Transverse colon (tissue), 4 donors: ENCODE measurements at regions not wholly inside any gene's neighbourhood (a gene's known extent, or its start where the extent isn't known, plus 50 kb on each side); places are given as distances from the start of the nearest gene placed in this dataset.

Experiments used
- DNase-seq: peaks from one replicate; pipeline ENCODE4 v3.0.0-alpha.2; 2019
- H3K27ac ChIP-seq, 4 donors: fragments of 200-600 bp; sonication (generic); 2 replicates each; pipeline ENCODE4 v1.5.1; 2016 to 2018; ENCODE audit warnings: inconsistent platforms in 4 of 4
- H3K27me3 ChIP-seq: fragments of 200-600 bp; sonication (generic); 2 replicates; pipeline ENCODE4 v1.5.1; 2017; ENCODE audit warnings: inconsistent platforms
- H3K36me3 ChIP-seq, 4 donors: fragments of 200-600 bp; sonication (generic); 2 replicates each; pipeline ENCODE4 v1.5.1; 2017 to 2019; ENCODE audit warnings: inconsistent platforms in 4 of 4
- H3K4me1 ChIP-seq, 4 donors: fragments of 200-600 bp; sonication (generic); 2 replicates each; pipeline ENCODE4 v1.5.1; 2017 to 2020; ENCODE audit warnings: inconsistent platforms in 4 of 4
- H3K4me3 ChIP-seq, 4 donors: fragments of 200-600 bp; sonication (generic); 1 replicate in 1 of 4; 2 replicates in 3 of 4; pipeline versions ENCODE4 v1.5.1 to v1.6.1; 2017 to 2019; ENCODE audit warnings: inconsistent platforms in 4 of 4
- H3K9me3 ChIP-seq, 2 donors: fragments of 200-600 bp; sonication (generic); 2 replicates each; pipeline ENCODE4 v1.5.1; 2017 to 2019; ENCODE audit warnings: inconsistent platforms in 2 of 2
- EP300 ChIP-seq: sonication (generic); formaldehyde crosslinking; IDR thresholded peaks from one replicate; pipeline ENCODE4 v1.6.1; 2017; ENCODE audit warnings: antibody characterized with exemption, low read depth
- POLR2A ChIP-seq: fragments of 450-650 bp; IDR thresholded peaks from one replicate; pipeline ENCODE4 v1.6.1; 2016; ENCODE audit warnings: antibody characterized with exemption, mild to moderate bottlenecking, moderate library complexity
- POLR2AphosphoS5 ChIP-seq, 3 donors: sonication (generic); formaldehyde crosslinking; IDR thresholded peaks; one replicate each; pipeline ENCODE4 v1.6.1; 2016; ENCODE audit warnings: antibody characterized with exemption in 3 of 3
- whole genome bisulfite sequencing, 2 donors: methylation state at CpG; one replicate each; pipeline ENCODE4 v1.1.5; 2018; ENCODE audit warnings: low coverage in 1 of 2; 5-methylcytosine and 5-hydroxymethylcytosine counted together
- in situ Hi-C, 4 donors: fragments of 200-750 bp; cut with MboI; loops; one replicate each; pipeline versions ENCODE4 v1.15.0 to v1.15.1; 2017; ENCODE audit warnings: low sequenced_read_pairs in 3 of 4, low pct_ligation_motif_present in 1 of 4, low pct_unique_long_range_greater_than_20kb in 1 of 4
- intact Hi-C: fragments of 100-400 bp; cut with DNase I; formaldehyde crosslinking; loops from one replicate; pipeline ENCODE4 v1.15.1; 2023; ENCODE audit warnings: low total_unique reads
- TF ChIP-seq, protein P1 (sequence below), 5 experiments: fragments of 200-600 bp in 3 of 5; fragments of 450-650 bp in 2 of 5; sonication (generic) in 3 of 5; IDR thresholded peaks; 1 replicate in 2 of 5; 2 replicates in 3 of 5; pipeline ENCODE4 v1.5.1; 2016 to 2017; ENCODE audit warnings: antibody characterized with exemption in 5 of 5, inconsistent platforms in 3 of 5, mild to moderate bottlenecking in 2 of 5, moderate library complexity in 1 of 5

DNA sequence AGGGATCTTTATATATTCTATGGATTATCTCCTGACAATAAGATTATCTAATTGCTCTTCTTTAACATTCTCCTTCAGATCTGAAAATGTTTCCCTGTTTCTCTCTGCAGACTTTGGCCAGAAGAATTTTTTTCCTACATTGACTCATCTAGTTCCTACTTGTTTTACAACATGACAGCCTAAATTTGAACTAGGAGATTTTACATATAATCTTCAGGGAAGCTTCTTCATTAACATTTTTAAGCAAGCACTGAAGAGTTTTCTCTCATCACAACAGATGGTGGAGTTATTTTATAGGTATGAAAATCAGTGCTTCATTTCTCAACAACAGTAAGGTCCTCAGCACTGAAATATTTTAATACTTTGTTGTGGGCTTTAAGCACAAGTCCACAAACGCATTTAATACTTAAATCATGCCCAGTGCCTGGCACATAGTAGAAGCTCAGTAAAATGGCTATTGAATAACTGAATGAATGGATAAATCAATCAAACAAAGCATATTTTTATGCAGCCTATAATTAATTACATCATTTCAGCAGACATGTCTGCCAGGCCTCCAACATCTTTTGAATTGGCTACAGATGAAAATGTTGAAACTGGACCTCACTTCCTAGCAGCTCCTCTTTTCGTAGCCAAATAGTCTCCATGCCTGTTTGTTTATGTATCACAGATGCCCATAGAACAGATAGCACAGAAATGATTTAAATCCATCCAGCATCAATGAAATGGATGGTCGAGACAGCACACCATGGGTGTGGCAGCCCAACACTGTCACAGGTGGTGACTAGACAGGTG is 117.3 kb upstream of the POU2AF2 start:
- no peaks in the 10 kb centered on the region for H3K4me1 ChIP-seq
- H3K9me3 ChIP-seq, result no peaks in the 10 kb centered on the region
- in situ Hi-C loops (no loop called here), intact Hi-C loops (no loop called here)
- DNase-seq, result no peak
- no peak overlapping the region for H3K27ac ChIP-seq
- no peak for TF ChIP-seq POLR2AphosphoS5 (IDR thresholded peaks at IDR 0.05)
- no peak for TF ChIP-seq EP300
- no peak for TF ChIP-seq POLR2A
- TF ChIP-seq, protein P1, sequence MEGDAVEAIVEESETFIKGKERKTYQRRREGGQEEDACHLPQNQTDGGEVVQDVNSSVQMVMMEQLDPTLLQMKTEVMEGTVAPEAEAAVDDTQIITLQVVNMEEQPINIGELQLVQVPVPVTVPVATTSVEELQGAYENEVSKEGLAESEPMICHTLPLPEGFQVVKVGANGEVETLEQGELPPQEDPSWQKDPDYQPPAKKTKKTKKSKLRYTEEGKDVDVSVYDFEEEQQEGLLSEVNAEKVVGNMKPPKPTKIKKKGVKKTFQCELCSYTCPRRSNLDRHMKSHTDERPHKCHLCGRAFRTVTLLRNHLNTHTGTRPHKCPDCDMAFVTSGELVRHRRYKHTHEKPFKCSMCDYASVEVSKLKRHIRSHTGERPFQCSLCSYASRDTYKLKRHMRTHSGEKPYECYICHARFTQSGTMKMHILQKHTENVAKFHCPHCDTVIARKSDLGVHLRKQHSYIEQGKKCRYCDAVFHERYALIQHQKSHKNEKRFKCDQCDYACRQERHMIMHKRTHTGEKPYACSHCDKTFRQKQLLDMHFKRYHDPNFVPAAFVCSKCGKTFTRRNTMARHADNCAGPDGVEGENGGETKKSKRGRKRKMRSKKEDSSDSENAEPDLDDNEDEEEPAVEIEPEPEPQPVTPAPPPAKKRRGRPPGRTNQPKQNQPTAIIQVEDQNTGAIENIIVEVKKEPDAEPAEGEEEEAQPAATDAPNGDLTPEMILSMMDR (IDR thresholded peaks at IDR 0.05), result no peak
- 52 to 71% methylated on average over 1 to 3 of the region's 3 CpGs for WGBS, 2 donors
- H3K36me3 ChIP-seq, result no peaks in the 10 kb centered on the region
- no peaks in the 10 kb centered on the region for H3K27me3 ChIP-seq
- no peak overlapping the region for H3K4me3 ChIP-seq

DNA sequence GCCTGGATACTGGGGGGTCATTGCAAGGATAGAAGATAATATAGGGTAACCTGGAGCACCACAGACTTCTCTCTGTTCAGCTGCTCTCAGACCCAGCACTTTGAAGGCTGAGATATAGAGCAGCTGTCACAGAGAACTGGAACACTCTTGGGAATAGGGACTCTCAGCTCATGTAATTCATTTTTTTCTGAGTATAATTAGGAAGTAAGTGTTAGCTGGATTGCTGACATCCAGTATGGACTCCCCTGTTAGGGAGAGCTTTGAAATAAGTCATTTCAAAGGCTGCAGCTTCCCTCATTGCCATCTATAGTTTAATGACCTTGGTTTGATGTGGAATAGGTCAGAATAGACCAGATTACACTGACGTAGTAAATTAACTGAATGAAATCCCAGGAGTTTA is 120.8 kb upstream of the POU2AF2 start:
- Histone ChIP-seq H3K4me3 (no peak overlapping the region), H3K27ac (no peak overlapping the region), H3K4me1 (no peaks in the 10 kb centered on the region), H3K27me3 (no peaks in the 10 kb centered on the region), H3K9me3 (no peaks in the 10 kb centered on the region), H3K36me3 (no peaks in the 10 kb centered on the region)
- no peak for TF ChIP-seq EP300
- TF ChIP-seq POLR2AphosphoS5 (IDR thresholded peaks at IDR 0.05), result no peak
- TF ChIP-seq, protein P1 (IDR thresholded peaks at IDR 0.05), result no peak
- TF ChIP-seq POLR2A, result no peak
- intact Hi-C loops (no loop called here), in situ Hi-C loops (no loop called here)
- no peak for DNase-seq
- WGBS, 2 donors, result 75 to 89% methylated on average over 1 of the region's 1 CpG

DNA sequence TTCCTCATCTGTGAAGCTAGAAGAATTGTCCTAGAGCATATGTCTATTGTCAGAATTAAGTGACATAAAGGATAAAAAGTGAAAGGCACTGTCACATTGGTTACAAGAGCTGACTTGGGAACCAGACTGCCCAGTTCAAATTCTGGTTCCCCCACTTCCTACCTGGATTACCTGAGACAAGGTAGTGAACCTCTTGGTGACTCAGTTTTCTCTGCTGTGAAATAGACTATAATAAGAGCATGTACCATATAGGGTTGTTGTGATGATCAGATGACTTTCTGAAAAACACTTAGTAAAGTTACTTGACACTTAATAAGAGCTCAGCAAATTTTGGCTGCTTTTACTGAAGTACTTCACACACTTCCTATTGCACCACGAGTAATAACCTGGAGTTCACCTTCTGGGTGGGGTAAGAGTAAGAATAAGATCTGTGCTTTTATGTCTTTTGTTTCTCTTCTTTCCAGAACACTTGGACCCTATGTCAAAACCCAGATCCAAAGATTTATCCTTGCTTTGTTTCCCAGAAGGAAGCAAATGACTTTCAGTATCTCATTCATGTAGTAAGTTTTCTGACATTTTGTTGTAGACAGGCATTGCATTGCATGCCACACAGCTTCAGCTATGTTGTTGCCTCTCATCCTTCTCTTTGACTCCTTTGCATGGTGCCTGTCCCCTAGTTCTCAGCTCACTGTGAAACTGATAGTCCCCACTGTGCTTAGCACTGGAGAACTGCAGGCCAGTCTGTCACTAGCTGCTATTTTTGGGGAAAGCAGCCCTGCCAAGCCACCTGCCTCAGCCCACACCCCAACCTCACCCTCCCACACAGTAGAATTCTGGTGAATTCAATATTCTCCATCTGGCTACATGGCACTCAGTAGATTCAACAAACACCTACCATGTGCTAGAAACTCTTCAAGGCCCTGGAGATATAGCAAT is 121.8 kb upstream of the POU2AF2 start:
- intact Hi-C loops (no loop called here), in situ Hi-C loops (no loop called here)
- no peak for DNase-seq
- TF ChIP-seq POLR2A (no peak), POLR2AphosphoS5 (IDR thresholded peaks at IDR 0.05) (no peak), EP300 (no peak)
- TF ChIP-seq, protein P1 (IDR thresholded peaks at IDR 0.05), result no peak
- Histone ChIP-seq H3K36me3 (no peaks in the 10 kb centered on the region), H3K27me3 (no peaks in the 10 kb centered on the region), H3K4me3 (no peak overlapping the region), H3K9me3 (no peaks in the 10 kb centered on the region), H3K4me1 (no peaks in the 10 kb centered on the region), H3K27ac (no peak overlapping the region)
- whole genome bisulfite sequencing, 2 donors, result 50 to 53% methylated on average over 1 of the region's 1 CpG

DNA sequence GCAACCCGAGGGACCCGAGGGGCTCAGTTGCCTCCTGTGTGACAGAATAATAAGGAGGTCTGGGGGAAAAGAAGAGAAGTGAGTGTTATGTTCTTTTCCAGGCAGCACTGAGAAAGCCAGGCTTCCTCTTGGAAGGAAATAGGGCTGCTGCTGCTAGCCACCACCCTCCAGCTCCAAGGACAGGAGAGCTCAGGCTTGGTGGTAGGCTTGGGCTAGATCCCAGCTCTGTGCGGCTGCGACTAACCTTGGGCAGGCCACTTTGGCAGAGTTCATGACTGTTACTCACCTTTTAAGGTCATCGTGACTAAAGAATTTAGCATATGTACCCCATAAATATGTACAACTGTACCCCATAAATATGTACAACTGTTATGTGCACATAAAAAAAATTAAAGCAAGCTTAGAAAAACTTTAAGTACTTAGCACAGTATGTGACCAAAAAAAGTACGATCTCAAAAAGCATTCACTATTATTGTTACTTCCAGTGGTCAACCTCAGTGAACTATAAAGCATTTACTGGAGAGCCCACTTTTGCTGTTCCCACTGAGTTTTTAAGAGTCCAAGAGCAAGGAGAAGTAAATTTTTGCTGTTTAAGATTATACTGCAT is 124.7 kb upstream of the POU2AF2 start:
- in situ Hi-C loops, result no loop called here
- H3K36me3 ChIP-seq, result no peaks in the 10 kb centered on the region
- no peak for DNase-seq
- 85 to 93% methylated on average over 3 to 6 of the region's 6 CpGs for WGBS, 2 donors
- H3K4me3 ChIP-seq, result no peak overlapping the region
- no peaks in the 10 kb centered on the region for H3K9me3 ChIP-seq
- no peak overlapping the region for H3K27ac ChIP-seq
- no peaks in the 10 kb centered on the region for H3K4me1 ChIP-seq
- intact Hi-C loops, result no loop called here
- TF ChIP-seq POLR2AphosphoS5 (IDR thresholded peaks at IDR 0.05) (no peak), POLR2A (no peak), EP300 (no peak)
- TF ChIP-seq, protein P1 (IDR thresholded peaks at IDR 0.05), result no peak
- no peaks in the 10 kb centered on the region for H3K27me3 ChIP-seq
